ENCODE measurements at regions not wholly inside any gene's neighbourhood (a gene's known extent, or its start where the extent isn't known, plus 50 kb on each side); places are given as distances from the start of the nearest gene placed in this dataset.

- DNase-seq (ENCODE audit: low read depth, low spot score): no peak
- TF ChIP-seq, protein P1, sequence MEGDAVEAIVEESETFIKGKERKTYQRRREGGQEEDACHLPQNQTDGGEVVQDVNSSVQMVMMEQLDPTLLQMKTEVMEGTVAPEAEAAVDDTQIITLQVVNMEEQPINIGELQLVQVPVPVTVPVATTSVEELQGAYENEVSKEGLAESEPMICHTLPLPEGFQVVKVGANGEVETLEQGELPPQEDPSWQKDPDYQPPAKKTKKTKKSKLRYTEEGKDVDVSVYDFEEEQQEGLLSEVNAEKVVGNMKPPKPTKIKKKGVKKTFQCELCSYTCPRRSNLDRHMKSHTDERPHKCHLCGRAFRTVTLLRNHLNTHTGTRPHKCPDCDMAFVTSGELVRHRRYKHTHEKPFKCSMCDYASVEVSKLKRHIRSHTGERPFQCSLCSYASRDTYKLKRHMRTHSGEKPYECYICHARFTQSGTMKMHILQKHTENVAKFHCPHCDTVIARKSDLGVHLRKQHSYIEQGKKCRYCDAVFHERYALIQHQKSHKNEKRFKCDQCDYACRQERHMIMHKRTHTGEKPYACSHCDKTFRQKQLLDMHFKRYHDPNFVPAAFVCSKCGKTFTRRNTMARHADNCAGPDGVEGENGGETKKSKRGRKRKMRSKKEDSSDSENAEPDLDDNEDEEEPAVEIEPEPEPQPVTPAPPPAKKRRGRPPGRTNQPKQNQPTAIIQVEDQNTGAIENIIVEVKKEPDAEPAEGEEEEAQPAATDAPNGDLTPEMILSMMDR (IDR thresholded peaks at IDR 0.05; ENCODE audit: insufficient read depth, low read length, missing control alignments): no peak
- CTCF ChIA-PET: no interaction called here
- POLR2A ChIA-PET: no interaction called here
- no peak overlapping the region for H3K4me3 ChIP-seq (ENCODE audit: low read depth, low read length)
Measured at GRCh38 chr5:104444656-104445055, 882.1 kb upstream of the NUDT12 start.

DNA sequence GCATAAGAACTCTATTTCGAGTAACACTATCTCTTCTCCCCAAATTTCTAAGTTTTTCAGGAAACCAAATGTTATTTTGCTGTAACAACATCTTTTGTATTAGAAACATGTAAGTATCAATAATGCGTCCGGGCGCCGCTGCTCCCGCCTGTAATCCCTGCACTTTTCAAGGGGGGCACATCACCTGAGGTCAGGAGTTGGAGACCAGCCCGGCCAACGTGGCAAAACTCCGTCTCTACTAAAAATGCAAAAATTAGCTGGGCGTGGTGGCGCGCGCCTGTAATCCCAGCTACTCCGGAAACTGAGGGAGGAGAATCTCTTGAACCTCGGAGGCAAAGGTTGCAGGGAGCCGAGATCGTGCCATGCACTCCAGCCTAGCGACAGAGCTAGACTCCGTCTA lies 881.1 kb upstream of the NUDT12 start:
- POLR2A ChIA-PET: no interaction called here
- no peak for DNase-seq (ENCODE audit: low read depth, low spot score)
- CTCF ChIA-PET: no interaction called here
- H3K4me3 ChIP-seq (ENCODE audit: low read depth, low read length): no peak overlapping the region
- TF ChIP-seq, protein P1 (IDR thresholded peaks at IDR 0.05; ENCODE audit: insufficient read depth, low read length, missing control alignments): no peak

- POLR2A ChIA-PET: no interaction called here
- no peak overlapping the region for H3K4me3 ChIP-seq (ENCODE audit: low read depth, low read length)
Measured at GRCh38 chr5:104431981-104432380, 869.4 kb upstream of the NUDT12 start.

DNA sequence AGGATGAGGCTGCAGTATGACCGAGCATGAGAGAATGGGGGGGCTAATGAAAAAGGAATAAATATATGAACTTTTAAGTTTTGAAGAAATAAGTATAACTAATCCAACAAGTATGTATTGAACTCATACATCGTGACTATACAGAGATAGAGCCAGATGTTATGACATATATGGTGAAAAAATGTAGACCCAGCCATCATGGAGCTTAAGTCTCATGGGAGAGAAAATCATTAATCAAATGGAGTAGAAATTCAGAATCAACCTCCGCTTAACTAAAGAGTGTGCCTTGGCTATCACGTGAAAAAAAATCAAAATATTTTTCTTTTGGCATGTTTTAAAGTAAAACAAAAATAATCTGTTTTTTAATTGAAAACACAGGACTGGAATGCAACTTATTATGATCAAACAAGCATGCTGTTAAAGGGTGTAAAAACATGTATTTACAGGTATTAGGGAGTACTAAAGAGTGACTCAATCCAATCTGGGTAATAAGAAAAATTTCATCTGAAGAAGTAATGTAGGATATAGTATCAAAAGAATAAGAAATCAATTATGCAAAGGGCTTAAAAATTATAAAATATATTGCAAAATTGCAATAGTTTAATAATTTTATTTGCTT lies 868.5 kb upstream of the NUDT12 start:
- peak; percentile 3 for DNase-seq (ENCODE audit: low read depth, low spot score)
- CTCF ChIA-PET: no interaction called here
- POLR2A ChIA-PET: no interaction called here
- TF ChIP-seq, protein P1 (IDR thresholded peaks at IDR 0.05; ENCODE audit: insufficient read depth, low read length, missing control alignments): no peak
- no peak overlapping the region for H3K4me3 ChIP-seq (ENCODE audit: low read depth, low read length)

More at GRCh38 chr5:104431981-104432380, 869.4 kb upstream of the NUDT12 start:
- TF ChIP-seq, protein P1 (IDR thresholded peaks at IDR 0.05; ENCODE audit: insufficient read depth, low read length, missing control alignments): no peak
- DNase-seq (ENCODE audit: low read depth, low spot score): no peak
- CTCF ChIA-PET: no interaction called here

GRCh38 chr5:104429911-104430310 lies 867.3 kb upstream of the NUDT12 start:
- no peak for DNase-seq (ENCODE audit: low read depth, low spot score)
- no peak overlapping the region for H3K4me3 ChIP-seq (ENCODE audit: low read depth, low read length)
- POLR2A ChIA-PET: no interaction called here
- CTCF ChIA-PET: interaction anchor here (0.9 kb wide), 1 partner anchor 16 kb away, joined by 3 read pairs; no protein-coding TSS in a partner anchor
- TF ChIP-seq, protein P1 (IDR thresholded peaks at IDR 0.05; ENCODE audit: insufficient read depth, low read length, missing control alignments): no peak

GRCh38 chr5:104421431-104421830 lies 858.8 kb upstream of the NUDT12 start:
- ChIA-PET CTCF (interaction anchor here (0.7 kb wide), 1 partner anchor 8 kb away, joined by 3 read pairs; no protein-coding TSS in a partner anchor), POLR2A (no interaction called here)
- DNase-seq (ENCODE audit: low read depth, low spot score): no peak
- TF ChIP-seq, protein P1 (IDR thresholded peaks at IDR 0.05; ENCODE audit: insufficient read depth, low read length, missing control alignments): no peak
- H3K4me3 ChIP-seq (ENCODE audit: low read depth, low read length): no peak overlapping the region
